ENCODE measurements at regions not wholly inside any gene's neighbourhood (a gene's known extent, or its start where the extent isn't known, plus 50 kb on each side); places are given as distances from the start of the nearest gene placed in this dataset.

- H3K4me3 Mint-ChIP-seq, result no peak overlapping the region
- H3K36me3 Mint-ChIP-seq, result no peaks in the 10 kb centered on the region
- ChIA-PET CTCF (no interaction called here), POLR2A (no interaction called here)
- intact Hi-C loops (cut with micrococcal nuclease), result no loop called here
- H3K4me1 Mint-ChIP-seq (ENCODE audit: low read depth), result no peaks in the 10 kb centered on the region
- peaks cover 2% of the 10 kb centered on the region for H3K27me3 Mint-ChIP-seq
- DNase-seq, result no peak
- peaks cover 4% of the 10 kb centered on the region for H3K9me3 Mint-ChIP-seq
- no peak overlapping the region for H3K27ac Mint-ChIP-seq
Observed at GRCh38 chr6:119476554-119476953, 127.0 kb upstream of the MAN1A1 start.

DNA sequence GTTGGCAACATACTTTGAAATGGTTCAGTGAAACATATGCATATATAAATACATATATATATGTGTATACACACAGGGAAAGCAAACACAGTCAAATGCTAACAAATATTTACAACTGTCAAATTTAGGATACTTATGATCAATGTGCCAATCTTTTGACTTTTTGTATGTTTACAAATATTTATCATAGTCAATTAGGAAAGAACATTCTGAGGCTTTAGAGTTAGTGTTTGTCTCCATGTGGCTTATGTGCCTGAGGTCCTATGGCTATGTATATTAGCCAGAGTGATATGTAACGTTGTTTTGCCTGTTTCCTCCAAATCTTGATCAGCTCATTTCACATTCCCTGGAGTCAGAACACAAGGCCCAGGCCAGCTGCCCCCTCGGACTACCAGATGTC is 126.5 kb upstream of the MAN1A1 start:
- DNase-seq, result no peak
- Mint-ChIP-seq H3K9me3 (peaks cover 4% of the 10 kb centered on the region), H3K4me3 (no peak overlapping the region), H3K27ac (no peak overlapping the region), H3K4me1 (ENCODE audit: low read depth) (no peaks in the 10 kb centered on the region), H3K27me3 (peaks cover 2% of the 10 kb centered on the region), H3K36me3 (no peaks in the 10 kb centered on the region)
- intact Hi-C loops (cut with micrococcal nuclease), result no loop called here
- ChIA-PET POLR2A (no interaction called here), CTCF (no interaction called here)

GRCh38 chr6:119470893-119471542 is 121.5 kb upstream of the MAN1A1 start:
- Mint-ChIP-seq H3K27ac (no peak overlapping the region), H3K4me3 (no peak overlapping the region), H3K36me3 (no peaks in the 10 kb centered on the region), H3K9me3 (peaks cover 4% of the 10 kb centered on the region), H3K4me1 (ENCODE audit: low read depth) (peaks cover 5% of the 10 kb centered on the region), H3K27me3 (peaks cover 2% of the 10 kb centered on the region)
- ChIA-PET POLR2A (no interaction called here), CTCF (no interaction called here)
- intact Hi-C loops (cut with micrococcal nuclease), result no loop called here
- no peak for DNase-seq

DNA sequence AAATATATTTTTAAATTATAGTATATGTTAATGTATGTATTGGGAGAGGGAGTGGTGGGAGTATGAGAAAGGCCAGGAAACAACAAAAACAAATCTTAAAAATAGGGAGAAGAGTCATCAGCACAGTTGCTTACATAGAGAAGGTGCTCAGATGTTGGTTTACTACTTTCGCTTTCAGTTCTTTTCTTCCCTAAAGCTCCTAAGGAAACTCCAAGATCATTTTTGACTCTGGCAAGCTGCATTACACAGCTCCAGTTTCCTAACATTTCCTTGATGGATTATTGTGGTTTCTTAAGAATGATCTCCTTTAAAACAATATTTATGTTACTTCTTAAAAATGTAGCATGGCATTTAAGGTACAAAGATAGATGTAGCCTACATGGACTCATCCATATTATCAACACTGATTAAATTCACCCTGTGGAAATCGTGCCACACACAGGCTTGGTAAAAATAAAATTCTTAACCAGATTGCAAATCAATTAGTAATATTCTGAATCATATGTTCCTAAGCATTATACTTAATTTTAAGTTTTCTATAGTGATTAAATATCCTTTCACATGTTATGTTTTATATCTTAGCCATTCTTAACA is 118.0 kb upstream of the MAN1A1 start:
- no peaks in the 10 kb centered on the region for H3K36me3 Mint-ChIP-seq
- no peak for DNase-seq
- no peak overlapping the region for H3K4me3 Mint-ChIP-seq
- CTCF ChIA-PET, result no interaction called here
- POLR2A ChIA-PET, result no interaction called here
- H3K27ac Mint-ChIP-seq, result no peak overlapping the region
- H3K9me3 Mint-ChIP-seq, result peaks cover 2% of the 10 kb centered on the region
- peaks cover 18% of the 10 kb centered on the region for H3K4me1 Mint-ChIP-seq (ENCODE audit: low read depth)
- H3K27me3 Mint-ChIP-seq, result peaks cover 2% of the 10 kb centered on the region
- intact Hi-C loops (cut with micrococcal nuclease), result no loop called here

- Mint-ChIP-seq H3K36me3 (no peaks in the 10 kb centered on the region), H3K4me1 (ENCODE audit: low read depth) (peaks cover 23% of the 10 kb centered on the region), H3K27me3 (no peaks in the 10 kb centered on the region), H3K27ac (no peak overlapping the region), H3K9me3 (peaks cover under 1% of the 10 kb centered on the region), H3K4me3 (no peak overlapping the region)
- ChIA-PET CTCF (no interaction called here), POLR2A (no interaction called here)
- intact Hi-C loops (cut with micrococcal nuclease), result no loop called here
- DNase-seq, result no peak
Observed at GRCh38 chr6:119466226-119466625, 116.7 kb upstream of the MAN1A1 start.

DNA sequence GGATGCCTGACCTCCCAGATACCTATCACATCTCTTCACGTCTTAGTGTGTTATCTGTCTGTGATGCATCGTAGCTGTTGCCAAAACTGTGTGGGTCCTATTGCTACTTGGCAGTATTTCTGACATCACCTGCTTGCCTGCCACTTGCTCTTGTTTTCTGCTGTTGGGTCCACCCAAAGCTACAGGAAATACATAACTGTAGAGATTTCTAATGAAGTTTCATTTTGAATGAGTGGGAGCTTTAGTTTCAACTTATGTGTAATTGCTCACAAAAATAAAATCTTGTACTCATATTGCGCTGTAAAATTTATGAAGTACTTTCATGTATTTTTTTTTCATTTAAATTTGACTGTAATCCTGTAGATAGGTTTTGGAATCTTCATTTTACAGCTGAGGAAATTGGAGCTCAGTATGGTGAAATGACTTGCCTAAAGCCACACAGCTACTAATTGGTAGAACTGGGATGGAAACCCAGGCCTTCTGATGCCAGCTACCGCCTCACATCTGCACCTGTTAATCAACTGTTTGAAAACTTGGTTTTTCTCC is 113.6 kb upstream of the MAN1A1 start:
- intact Hi-C loops (cut with micrococcal nuclease), result loop anchor here (1.0 to 2.0 kb wide), 4 partner anchors 17 to 316 kb away; no protein-coding TSS in a partner anchor
- no peaks in the 10 kb centered on the region for H3K36me3 Mint-ChIP-seq
- H3K9me3 Mint-ChIP-seq, result peaks cover 3% of the 10 kb centered on the region
- POLR2A ChIA-PET, result interaction anchor here (0.7 to 1.2 kb wide), 3 partner anchors 17 to 334 kb away, joined by 3 to 4 read pairs (median 3); no protein-coding TSS in a partner anchor
- no peaks in the 10 kb centered on the region for H3K27me3 Mint-ChIP-seq
- peak overlapping the region; percentile 11 for H3K27ac Mint-ChIP-seq
- DNase-seq, result peak; percentile 34
- H3K4me1 Mint-ChIP-seq (ENCODE audit: low read depth), result peaks cover 27% of the 10 kb centered on the region
- CTCF ChIA-PET, result interaction anchor here (0.6 to 1.3 kb wide), 2 partner anchors 113 to 373 kb away, joined by 3 to 6 read pairs; no protein-coding TSS in a partner anchor
- H3K4me3 Mint-ChIP-seq, result no peak overlapping the region

DNA sequence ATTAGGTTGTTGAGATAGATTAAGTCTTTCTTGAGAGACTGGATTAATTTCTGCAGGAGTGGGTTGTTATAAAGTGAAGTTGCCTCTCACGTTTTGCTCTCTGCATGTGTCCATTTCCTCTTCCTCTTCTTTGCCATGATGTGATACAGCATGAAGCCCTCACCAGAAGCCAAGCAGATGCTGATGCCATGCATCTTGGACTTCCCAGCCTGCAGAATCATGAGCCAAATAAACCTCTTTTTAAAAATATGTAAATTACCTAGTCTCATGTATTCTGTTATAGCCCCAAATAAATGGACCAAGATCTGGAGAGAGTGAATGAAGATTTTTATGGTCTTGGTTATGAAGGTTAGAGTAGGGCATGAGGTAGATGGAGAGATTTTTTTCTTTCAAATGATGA is 111.6 kb upstream of the MAN1A1 start:
- H3K4me1 Mint-ChIP-seq (ENCODE audit: low read depth), result peaks cover 23% of the 10 kb centered on the region
- intact Hi-C loops (cut with micrococcal nuclease), result no loop called here
- H3K4me3 Mint-ChIP-seq, result no peak overlapping the region
- H3K36me3 Mint-ChIP-seq, result no peaks in the 10 kb centered on the region
- POLR2A ChIA-PET, result no interaction called here
- H3K27ac Mint-ChIP-seq, result no peak overlapping the region
- no peak for DNase-seq
- CTCF ChIA-PET, result no interaction called here
- H3K27me3 Mint-ChIP-seq, result no peaks in the 10 kb centered on the region
- peaks cover 3% of the 10 kb centered on the region for H3K9me3 Mint-ChIP-seq

GRCh38 chr6:119459207-119459974 is 109.8 kb upstream of the MAN1A1 start:
- intact Hi-C loops (cut with micrococcal nuclease), result no loop called here
- Mint-ChIP-seq H3K36me3 (no peaks in the 10 kb centered on the region), H3K4me3 (no peak overlapping the region), H3K9me3 (peaks cover 3% of the 10 kb centered on the region), H3K4me1 (ENCODE audit: low read depth) (peaks cover 23% of the 10 kb centered on the region), H3K27me3 (no peaks in the 10 kb centered on the region), H3K27ac (no peak overlapping the region)
- no peak for DNase-seq
- CTCF ChIA-PET, result no interaction called here
- POLR2A ChIA-PET, result no interaction called here

GRCh38 chr6:119454714-119455113 is 105.2 kb upstream of the MAN1A1 start:
- no peak for DNase-seq
- no peaks in the 10 kb centered on the region for H3K27me3 Mint-ChIP-seq
- intact Hi-C loops (cut with micrococcal nuclease), result no loop called here
- H3K27ac Mint-ChIP-seq, result no peak overlapping the region
- ChIA-PET CTCF (no interaction called here), POLR2A (no interaction called here)
- H3K4me3 Mint-ChIP-seq, result no peak overlapping the region
- no peaks in the 10 kb centered on the region for H3K36me3 Mint-ChIP-seq
- no peaks in the 10 kb centered on the region for H3K9me3 Mint-ChIP-seq
- H3K4me1 Mint-ChIP-seq (ENCODE audit: low read depth), result peaks cover 4% of the 10 kb centered on the region

- no peaks in the 10 kb centered on the region for H3K36me3 Mint-ChIP-seq
- H3K4me1 Mint-ChIP-seq (ENCODE audit: low read depth), result no peaks in the 10 kb centered on the region
- no peaks in the 10 kb centered on the region for H3K9me3 Mint-ChIP-seq
- intact Hi-C loops (cut with micrococcal nuclease), result no loop called here
- no peak overlapping the region for H3K4me3 Mint-ChIP-seq
- H3K27ac Mint-ChIP-seq, result no peak overlapping the region
- DNase-seq, result no peak
- ChIA-PET CTCF (no interaction called here), POLR2A (no interaction called here)
- H3K27me3 Mint-ChIP-seq, result no peaks in the 10 kb centered on the region
Observed at GRCh38 chr6:119453242-119454200, 104.0 kb upstream of the MAN1A1 start.

DNA sequence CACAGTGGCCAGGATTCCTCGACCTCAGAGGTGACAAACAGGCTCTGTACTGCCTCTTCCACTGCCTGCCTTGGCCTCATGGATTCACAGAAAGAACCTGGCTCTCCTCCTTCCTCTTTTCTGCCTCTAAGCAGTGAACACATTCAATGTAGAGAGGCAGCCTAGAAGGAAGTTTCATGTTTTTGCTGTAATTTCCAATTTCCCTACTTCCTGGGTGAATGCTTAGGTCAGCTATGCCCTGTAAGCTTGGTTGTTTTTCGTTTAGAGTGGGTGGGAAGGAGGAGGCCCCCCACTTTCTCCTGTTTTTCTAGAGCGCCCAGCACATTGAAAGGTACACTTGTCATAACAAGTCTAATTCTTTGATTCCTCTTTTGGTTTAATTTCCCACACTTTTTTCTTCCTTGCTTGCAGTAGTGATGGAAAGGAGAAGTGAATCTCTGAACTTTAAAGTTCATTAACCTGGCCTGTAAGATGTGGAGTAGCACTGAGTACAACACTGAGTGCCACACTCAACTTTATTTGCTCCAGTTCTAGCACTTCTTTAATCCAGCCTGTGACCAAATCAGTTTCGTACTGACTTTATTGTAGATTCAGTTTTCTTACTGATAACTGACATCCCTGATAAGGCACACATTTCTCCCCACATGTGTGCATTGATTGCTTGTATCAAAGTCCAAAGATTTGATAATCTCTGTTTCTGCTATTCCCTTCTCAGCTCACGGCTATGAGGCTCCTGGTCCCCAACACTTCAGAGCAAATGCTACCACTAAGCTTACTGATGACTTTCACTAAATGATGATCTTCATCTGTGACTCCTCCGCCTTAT is 100.0 kb upstream of the MAN1A1 start:
- H3K9me3 Mint-ChIP-seq, result no peaks in the 10 kb centered on the region
- H3K4me3 Mint-ChIP-seq, result no peak overlapping the region
- H3K27ac Mint-ChIP-seq, result no peak overlapping the region
- H3K27me3 Mint-ChIP-seq, result no peaks in the 10 kb centered on the region
- POLR2A ChIA-PET, result no interaction called here
- intact Hi-C loops (cut with micrococcal nuclease), result no loop called here
- no peaks in the 10 kb centered on the region for H3K36me3 Mint-ChIP-seq
- peaks cover 12% of the 10 kb centered on the region for H3K4me1 Mint-ChIP-seq (ENCODE audit: low read depth)
- CTCF ChIA-PET, result no interaction called here
- no peak for DNase-seq

All from activated CD4-positive, alpha-beta memory T cell treated with anti-CD3 and anti-CD28 coated beads for 36 hours (primary cell).